ENCODE measurements at regions not wholly inside any gene's neighbourhood (a gene's known extent, or its start where the extent isn't known, plus 50 kb on each side); places are given as distances from the start of the nearest gene placed in this dataset.
"Not testable (repeated sequence)": the region's sequence is repeated elsewhere in the genome, so short reads cannot be mapped to it uniquely, and the experiment has no call there.

DNA sequence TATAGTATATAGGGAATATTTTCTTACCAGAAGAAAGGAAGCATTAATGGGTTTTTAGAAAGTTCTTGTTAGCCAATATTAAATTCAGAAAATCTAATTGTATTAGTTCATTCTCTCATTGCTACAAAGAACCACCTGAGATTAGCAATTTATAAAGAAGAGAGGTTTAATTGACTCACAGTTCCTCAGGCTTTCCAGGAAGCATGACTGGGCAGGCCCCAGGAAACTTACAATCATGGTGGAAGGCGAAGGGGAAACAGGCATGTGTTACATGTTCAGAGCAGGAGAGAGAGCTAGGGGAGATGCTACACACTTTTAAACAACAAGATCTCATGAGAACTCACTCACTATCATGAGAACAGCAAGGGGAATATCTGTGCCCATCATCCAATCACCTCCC is 304.0 kb upstream of the CDH12 start:
- Mint-ChIP-seq H3K4me3 (no peak overlapping the region), H3K4me1 (no peaks in the 10 kb centered on the region), H3K9me3 (no peaks in the 10 kb centered on the region), H3K27ac (no peak overlapping the region), H3K36me3 (ENCODE audit: low read depth) (no peaks in the 10 kb centered on the region), H3K27me3 (no peaks in the 10 kb centered on the region)
- DNase-seq, result no peak
- intact Hi-C loops (cut with micrococcal nuclease), result no loop called here

DNA sequence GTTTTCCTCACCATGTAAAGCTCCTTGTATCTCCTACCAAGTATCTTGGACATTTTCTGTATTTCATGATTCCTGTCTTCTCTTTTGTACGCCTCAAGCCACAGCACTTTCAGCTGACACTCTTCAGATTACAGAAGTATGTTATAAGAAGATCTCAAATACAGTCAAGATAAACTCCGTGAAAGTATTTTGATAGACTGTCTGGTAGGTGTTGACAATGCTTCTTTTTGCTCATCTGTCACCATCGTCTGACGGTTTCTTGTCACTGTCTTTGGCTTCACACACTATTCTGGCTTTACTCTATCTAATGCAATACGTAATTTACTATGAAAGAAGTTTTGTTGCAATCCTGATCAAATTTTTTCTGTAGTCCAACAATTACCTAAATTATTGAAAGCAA is 294.5 kb upstream of the CDH12 start:
- no peak for DNase-seq
- Mint-ChIP-seq H3K36me3 (ENCODE audit: low read depth) (no peaks in the 10 kb centered on the region), H3K9me3 (peaks cover 10% of the 10 kb centered on the region), H3K4me3 (no peak overlapping the region), H3K4me1 (no peaks in the 10 kb centered on the region), H3K27ac (no peak overlapping the region), H3K27me3 (no peaks in the 10 kb centered on the region)
- intact Hi-C loops (cut with micrococcal nuclease), result no loop called here

DNA sequence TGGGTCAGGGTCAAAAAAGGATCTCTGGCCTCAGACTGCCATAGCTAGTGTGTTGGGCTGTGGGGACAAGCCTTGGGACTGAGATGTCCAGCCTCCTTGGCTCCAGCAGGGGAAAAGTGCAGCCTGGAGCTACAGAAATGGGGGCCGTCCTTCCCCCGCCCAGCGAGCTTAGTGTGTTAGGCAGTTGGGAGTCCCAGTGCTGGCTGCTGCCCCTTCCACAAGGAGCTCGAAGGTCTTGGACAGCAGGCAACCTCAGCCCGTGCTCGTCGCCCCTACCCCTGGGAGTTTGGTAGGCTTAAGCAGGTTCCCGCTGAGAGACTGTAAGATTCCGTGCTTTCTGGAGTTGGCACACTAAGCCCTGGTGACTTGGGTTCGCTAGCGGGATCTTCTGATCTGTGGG is 293.0 kb upstream of the CDH12 start:
- Mint-ChIP-seq H3K4me1 (no peaks in the 10 kb centered on the region), H3K27me3 (no peaks in the 10 kb centered on the region), H3K9me3 (peaks cover 10% of the 10 kb centered on the region), H3K4me3 (no peak overlapping the region), H3K27ac (no peak overlapping the region), H3K36me3 (ENCODE audit: low read depth) (no peaks in the 10 kb centered on the region)
- no peak for DNase-seq
- intact Hi-C loops (cut with micrococcal nuclease), result no loop called here

DNA sequence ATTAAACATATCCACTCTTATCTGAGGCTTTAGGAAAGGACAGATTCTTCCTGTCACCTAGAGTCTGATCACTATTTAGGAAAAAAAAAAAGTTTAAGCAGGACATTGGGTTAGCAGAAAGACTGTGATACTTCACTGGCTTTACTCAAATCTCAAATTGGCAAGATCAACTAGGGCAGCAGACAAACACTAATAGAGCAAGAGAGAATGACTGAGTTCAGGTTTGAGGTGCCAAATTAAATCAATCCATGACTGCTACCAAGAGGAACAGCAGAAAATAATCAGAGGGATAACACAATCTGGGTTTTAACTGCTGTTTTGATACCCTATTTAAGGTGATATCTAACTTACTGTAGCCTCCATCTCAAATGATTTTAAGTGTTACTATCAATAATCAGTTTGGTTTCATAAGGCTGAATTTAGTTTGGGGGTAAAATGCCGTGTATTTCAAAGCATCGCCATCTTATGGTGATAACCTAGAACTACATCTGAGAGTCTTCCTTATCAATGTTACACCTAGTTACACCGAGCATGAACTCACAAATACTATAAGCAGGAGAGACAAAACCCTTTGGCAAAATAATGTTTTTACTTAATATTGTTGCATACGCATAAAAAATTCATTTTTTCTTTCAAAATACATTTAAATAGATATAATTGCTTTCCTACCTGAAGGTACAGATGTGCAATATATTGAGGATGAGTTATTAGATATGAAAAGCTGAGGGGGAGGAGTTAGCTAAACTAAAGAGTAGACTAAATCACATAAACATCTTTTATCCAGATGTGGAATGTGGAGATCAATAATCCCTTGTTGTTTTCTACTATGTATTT is 286.4 kb upstream of the CDH12 start:
- intact Hi-C loops (cut with micrococcal nuclease), result no loop called here
- Mint-ChIP-seq H3K27me3 (no peaks in the 10 kb centered on the region), H3K4me1 (no peaks in the 10 kb centered on the region), H3K27ac (no peak overlapping the region), H3K9me3 (peaks cover 4% of the 10 kb centered on the region), H3K36me3 (ENCODE audit: low read depth) (no peaks in the 10 kb centered on the region), H3K4me3 (no peak overlapping the region)
- no peak for DNase-seq

DNA sequence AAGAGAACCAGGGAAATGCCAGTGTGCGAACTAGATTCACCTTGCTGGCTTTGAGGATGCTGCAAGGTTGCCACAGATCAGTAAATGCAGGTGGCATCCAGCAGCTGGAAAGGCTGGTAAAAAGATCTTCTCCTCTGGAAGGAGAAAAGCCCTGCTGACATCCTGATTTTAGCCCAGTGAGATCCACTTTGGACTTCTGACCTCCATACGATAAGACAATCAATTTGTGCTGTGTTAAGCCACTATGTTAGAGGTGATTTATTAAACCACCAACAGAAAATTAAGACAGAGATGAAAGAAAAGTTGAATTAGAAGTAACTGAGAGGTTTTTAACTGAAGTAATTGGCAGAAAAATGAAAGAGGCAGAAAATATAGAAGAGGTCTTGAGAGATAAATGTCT is 283.8 kb upstream of the CDH12 start:
- intact Hi-C loops (cut with micrococcal nuclease), result no loop called here

DNA sequence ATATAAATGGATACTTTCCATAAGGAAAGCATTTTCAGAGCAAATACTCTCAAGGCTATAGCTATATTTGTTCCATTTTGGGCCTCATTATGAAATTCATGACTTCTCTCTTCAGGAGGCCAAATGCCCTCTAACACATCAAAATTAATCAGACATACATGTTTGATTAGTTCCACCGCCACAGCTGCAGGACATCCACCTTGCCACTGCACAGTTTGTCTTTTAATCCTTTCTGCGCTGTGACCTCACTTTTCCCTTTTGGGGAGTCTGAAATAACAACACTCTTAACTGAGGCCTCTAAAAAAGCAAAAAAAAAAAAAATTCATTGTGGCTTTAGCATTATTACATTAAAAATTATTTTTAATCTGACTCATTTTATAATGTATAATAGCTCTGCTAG is 279.1 kb upstream of the CDH12 start:
- H3K9me3 Mint-ChIP-seq, result peaks cover 7% of the 10 kb centered on the region
- DNase-seq, result no peak
- intact Hi-C loops (cut with micrococcal nuclease), result no loop called here
- no peaks in the 10 kb centered on the region for H3K27me3 Mint-ChIP-seq
- no peak overlapping the region for H3K27ac Mint-ChIP-seq
- H3K36me3 Mint-ChIP-seq (ENCODE audit: low read depth), result no peaks in the 10 kb centered on the region
- H3K4me3 Mint-ChIP-seq, result no peak overlapping the region
- no peaks in the 10 kb centered on the region for H3K4me1 Mint-ChIP-seq

More for the DNA sequence above, 283.8 kb upstream of the CDH12 start:
- Mint-ChIP-seq H3K4me3 (no peak overlapping the region), H3K27me3 (no peaks in the 10 kb centered on the region), H3K36me3 (ENCODE audit: low read depth) (no peaks in the 10 kb centered on the region), H3K4me1 (no peaks in the 10 kb centered on the region), H3K9me3 (no peaks in the 10 kb centered on the region), H3K27ac (no peak overlapping the region)
- DNase-seq, result no peak

DNA sequence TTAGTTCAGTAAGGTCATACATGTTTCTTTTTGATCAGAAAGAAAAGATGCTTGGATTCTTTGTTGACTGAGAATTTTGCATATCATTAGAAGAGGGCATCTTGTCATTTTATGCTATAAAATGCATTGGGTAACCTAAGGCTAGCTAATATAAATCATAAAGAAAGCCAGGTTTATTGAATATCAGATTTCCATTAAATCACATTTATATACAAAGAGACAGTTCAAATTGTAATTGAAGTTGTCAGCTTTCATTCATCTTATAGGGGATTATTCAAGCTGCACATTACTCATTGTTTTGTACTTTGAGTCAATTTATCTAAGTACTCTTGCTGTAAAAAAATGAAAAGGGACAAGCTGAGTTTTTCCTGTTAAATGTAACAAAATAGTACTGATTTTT is 259.1 kb upstream of the CDH12 start:
- Mint-ChIP-seq H3K27ac (no peak overlapping the region), H3K4me1 (no peaks in the 10 kb centered on the region), H3K9me3 (no peaks in the 10 kb centered on the region), H3K4me3 (no peak overlapping the region), H3K27me3 (no peaks in the 10 kb centered on the region), H3K36me3 (ENCODE audit: low read depth) (no peaks in the 10 kb centered on the region)
- intact Hi-C loops (cut with micrococcal nuclease), result no loop called here
- DNase-seq, result no peak

DNA sequence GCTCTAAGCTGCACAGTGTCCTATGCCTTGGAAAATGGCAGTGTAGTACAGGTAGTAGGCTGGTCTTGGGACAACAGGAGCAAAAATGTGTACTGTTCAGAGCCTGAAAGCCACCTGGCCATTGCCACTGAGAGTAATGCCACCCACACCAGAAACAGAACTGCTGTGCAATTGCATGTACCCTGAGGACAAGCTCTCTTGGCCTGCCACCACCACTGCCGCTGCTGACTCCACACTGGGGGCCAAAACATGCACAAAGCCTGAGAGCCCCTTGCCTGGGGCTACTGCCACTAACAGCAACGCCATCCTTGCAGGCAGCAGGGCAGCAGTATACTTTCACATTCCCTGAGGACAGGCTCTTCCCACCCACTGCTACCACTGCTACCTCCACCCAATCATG is 251.9 kb upstream of the CDH12 start:
- no peak for DNase-seq
- Mint-ChIP-seq H3K36me3 (ENCODE audit: low read depth) (no peaks in the 10 kb centered on the region), H3K9me3 (peaks cover 12% of the 10 kb centered on the region), H3K27ac (no peak overlapping the region), H3K4me1 (no peaks in the 10 kb centered on the region), H3K4me3 (no peak overlapping the region), H3K27me3 (no peaks in the 10 kb centered on the region)
- intact Hi-C loops (cut with micrococcal nuclease), result no loop called here

DNA sequence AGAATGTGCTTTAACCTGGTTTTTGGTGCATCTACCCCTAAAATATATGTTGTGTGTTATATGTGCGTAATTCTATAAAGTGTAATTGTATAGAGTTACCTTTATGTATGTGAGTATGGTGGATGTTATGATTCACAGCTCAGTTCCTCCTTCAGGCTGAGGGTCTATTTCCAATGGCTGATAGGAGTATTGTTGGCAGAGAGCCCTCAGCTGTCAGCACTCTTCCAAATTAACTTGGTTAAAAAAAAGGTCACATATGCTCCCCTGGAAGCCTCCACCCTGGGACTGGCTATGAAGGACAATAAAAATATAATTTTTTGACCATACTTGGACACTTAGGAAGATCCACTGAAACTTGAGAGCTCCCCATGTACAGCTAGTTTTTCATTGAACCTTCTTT is 250.4 kb upstream of the CDH12 start:
- no peaks in the 10 kb centered on the region for H3K27me3 Mint-ChIP-seq
- no peak overlapping the region for H3K4me3 Mint-ChIP-seq
- H3K27ac Mint-ChIP-seq, result no peak overlapping the region
- no peaks in the 10 kb centered on the region for H3K4me1 Mint-ChIP-seq
- peaks cover 12% of the 10 kb centered on the region for H3K9me3 Mint-ChIP-seq
- intact Hi-C loops (cut with micrococcal nuclease), result no loop called here
- H3K36me3 Mint-ChIP-seq (ENCODE audit: low read depth), result no peaks in the 10 kb centered on the region
- no peak for DNase-seq

DNA sequence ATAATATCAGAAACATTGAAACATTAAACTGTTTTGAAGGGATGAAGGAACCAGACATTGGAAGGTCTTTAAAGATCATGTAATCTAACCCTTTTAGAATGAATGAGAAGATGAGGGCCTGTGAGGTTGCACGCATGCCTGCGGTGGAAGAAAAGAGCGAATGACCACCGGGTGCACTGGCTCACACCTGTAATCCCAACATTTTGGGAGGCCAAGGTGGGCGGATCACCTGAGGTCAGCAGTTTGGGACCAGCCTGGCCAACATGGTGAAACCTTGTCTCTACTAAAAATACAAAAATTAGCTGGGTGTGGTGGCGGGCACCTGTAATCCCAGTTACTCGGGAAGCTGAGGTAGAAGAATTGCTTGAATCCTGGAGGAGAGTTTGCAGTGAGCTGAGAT is 242.3 kb upstream of the CDH12 start:
- DNase-seq; H3K9me3 Mint-ChIP-seq; H3K4me1 Mint-ChIP-seq; H3K36me3 Mint-ChIP-seq (ENCODE audit: low read depth); intact Hi-C loops (cut with micrococcal nuclease); H3K27me3 Mint-ChIP-seq; H3K4me3 Mint-ChIP-seq; H3K27ac Mint-ChIP-seq: not testable (repeated sequence)

DNA sequence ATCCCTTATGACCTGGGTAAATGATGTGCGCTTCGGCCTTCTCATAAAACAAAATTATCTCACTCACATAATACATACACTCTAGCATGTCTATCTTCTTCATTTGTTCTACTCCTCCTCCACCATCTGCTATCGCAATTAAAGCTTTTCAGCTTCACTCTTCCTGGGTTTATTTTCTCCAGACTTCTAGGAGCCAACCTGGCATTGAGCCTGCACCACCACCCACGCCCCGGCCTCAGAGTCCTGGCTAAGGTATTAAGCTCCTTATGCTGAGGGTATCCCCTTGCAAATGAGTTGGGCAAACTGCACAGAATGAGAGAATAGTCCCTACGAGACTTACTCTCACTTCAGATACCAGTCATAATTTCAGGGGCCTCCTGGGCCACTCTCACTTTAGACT is 236.1 kb upstream of the CDH12 start:
- H3K9me3 Mint-ChIP-seq, result peaks cover 5% of the 10 kb centered on the region
- intact Hi-C loops (cut with micrococcal nuclease), result no loop called here
- H3K27me3 Mint-ChIP-seq, result no peaks in the 10 kb centered on the region
- H3K27ac Mint-ChIP-seq, result no peak overlapping the region
- H3K4me1 Mint-ChIP-seq, result no peaks in the 10 kb centered on the region
- H3K36me3 Mint-ChIP-seq (ENCODE audit: low read depth), result no peaks in the 10 kb centered on the region
- DNase-seq, result no peak
- no peak overlapping the region for H3K4me3 Mint-ChIP-seq

DNA sequence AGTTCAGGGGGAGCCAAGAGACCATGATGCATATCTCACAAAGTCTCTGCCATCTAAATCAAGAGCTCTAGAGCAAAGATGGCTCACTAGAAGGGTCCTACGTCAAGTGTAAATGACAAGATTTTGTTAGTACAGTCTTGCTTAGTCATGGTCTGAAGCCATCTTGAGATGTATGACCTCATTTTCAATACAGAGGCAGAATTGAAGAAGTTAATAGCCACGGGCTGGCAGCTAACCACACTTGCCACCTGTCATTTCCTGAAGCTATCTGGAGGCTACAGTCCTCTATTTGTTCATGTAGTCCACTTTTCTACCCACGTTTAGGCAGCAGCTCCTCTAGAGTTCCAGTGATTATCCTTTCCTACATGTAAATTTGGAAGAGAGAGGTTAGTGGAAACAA is 231.7 kb upstream of the CDH12 start:
- H3K27ac Mint-ChIP-seq, result no peak overlapping the region
- DNase-seq, result no peak
- intact Hi-C loops (cut with micrococcal nuclease), result no loop called here
- H3K4me3 Mint-ChIP-seq, result no peak overlapping the region
- H3K4me1 Mint-ChIP-seq, result no peaks in the 10 kb centered on the region
- no peaks in the 10 kb centered on the region for H3K36me3 Mint-ChIP-seq (ENCODE audit: low read depth)
- H3K27me3 Mint-ChIP-seq, result no peaks in the 10 kb centered on the region
- peaks cover 5% of the 10 kb centered on the region for H3K9me3 Mint-ChIP-seq

DNA sequence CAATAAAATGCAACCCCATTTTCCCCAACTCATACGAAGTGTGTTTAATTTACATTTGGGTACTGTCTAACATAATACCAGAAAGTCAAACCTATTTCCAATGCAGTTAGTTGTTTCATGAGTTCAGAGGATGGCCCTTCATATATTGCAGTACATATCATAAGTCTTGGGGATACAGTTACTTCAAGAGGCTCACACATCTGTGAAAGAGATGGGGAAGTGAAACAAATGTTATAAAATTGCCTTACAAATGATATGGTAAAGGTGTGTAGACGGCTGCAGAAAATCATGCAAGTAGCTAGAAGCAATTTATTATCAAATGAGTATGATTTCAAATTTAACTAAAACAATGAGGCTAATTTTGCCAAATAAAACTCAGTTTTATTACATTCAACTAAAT is 219.0 kb upstream of the CDH12 start:
- intact Hi-C loops (cut with micrococcal nuclease), result no loop called here
- Mint-ChIP-seq H3K9me3 (peaks cover 5% of the 10 kb centered on the region), H3K27me3 (no peaks in the 10 kb centered on the region), H3K4me1 (no peaks in the 10 kb centered on the region), H3K36me3 (ENCODE audit: low read depth) (no peaks in the 10 kb centered on the region), H3K27ac (no peak overlapping the region), H3K4me3 (no peak overlapping the region)
- DNase-seq, result no peak

DNA sequence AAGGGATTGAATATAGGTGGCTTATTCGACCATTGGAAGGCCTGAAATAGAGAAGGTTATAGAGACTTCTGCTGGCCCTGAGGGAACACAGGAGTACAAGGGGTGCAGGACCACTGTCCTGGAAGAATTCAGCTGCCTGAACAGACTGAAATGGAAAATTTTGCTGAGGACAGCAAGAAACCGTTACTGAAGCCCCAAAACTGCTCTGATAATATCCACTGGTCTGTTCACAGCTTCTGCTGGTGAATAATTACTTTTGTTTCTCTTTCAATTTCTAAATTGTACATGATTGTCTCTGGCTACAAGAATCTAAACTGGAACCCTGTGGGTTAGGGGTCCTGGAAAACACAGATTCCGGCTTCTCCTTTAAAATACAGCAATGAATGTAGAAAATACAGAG is 218.5 kb upstream of the CDH12 start:
- Mint-ChIP-seq H3K27ac (no peak overlapping the region), H3K4me3 (no peak overlapping the region), H3K27me3 (no peaks in the 10 kb centered on the region), H3K4me1 (no peaks in the 10 kb centered on the region), H3K36me3 (ENCODE audit: low read depth) (no peaks in the 10 kb centered on the region), H3K9me3 (peaks cover 5% of the 10 kb centered on the region)
- DNase-seq, result no peak
- intact Hi-C loops (cut with micrococcal nuclease), result no loop called here

DNA sequence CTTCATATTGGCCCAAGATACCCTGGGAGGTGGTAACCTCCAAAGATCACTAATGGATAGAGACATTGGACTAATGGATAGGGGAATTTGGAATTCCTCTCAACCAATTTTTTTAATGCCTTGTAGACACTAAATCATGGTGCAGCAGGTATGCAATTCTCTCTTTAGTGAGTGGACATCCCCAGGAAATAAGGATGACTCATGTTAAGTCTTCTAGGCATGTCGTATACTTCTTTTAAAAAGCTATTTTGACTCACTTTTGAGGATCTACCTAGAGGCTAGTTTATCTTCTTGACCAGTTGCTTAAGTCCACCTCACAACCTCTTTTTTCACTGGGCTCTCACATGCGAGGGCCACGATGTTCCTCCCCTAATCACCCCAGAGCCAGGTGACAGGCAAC is 211.6 kb upstream of the CDH12 start:
- H3K36me3 Mint-ChIP-seq (ENCODE audit: low read depth), result no peaks in the 10 kb centered on the region
- intact Hi-C loops (cut with micrococcal nuclease), result no loop called here
- no peak overlapping the region for H3K4me3 Mint-ChIP-seq
- no peak overlapping the region for H3K27ac Mint-ChIP-seq
- no peaks in the 10 kb centered on the region for H3K9me3 Mint-ChIP-seq
- no peaks in the 10 kb centered on the region for H3K4me1 Mint-ChIP-seq
- no peak for DNase-seq
- H3K27me3 Mint-ChIP-seq, result no peaks in the 10 kb centered on the region

Data from activated CD4-positive, alpha-beta T cell treated with anti-CD3 and anti-CD28 coated beads, Interleukin-2, amount 10 ng/mL, durations not matched to agents 24 days and 14 days (primary cell).